ENCODE measurements at regions not wholly inside any gene's neighbourhood (a gene's known extent, or its start where the extent isn't known, plus 50 kb on each side); places are given as distances from the start of the nearest gene placed in this dataset.

DNA sequence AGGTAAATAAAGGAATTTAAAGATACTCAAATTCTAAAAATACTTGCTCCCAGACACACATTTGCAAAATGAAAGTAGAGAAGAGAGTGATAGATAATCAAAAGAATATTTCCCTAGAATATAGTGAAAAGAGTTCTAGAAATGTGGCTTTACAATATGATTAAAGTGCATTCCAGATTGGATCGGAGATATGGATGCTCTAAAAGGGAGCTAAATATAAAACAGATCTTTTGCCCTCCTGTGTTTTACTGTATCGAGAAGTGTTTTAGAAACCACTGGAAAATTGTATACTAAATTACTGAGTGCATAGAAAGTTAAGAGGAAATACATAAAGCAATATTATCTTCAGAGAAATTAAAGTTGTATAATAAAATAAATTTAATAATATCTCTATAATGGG, 1392.0 kb downstream of the TECRL start:
- ChIA-PET POLR2A (no interaction called here), CTCF (no interaction called here), RAD21 (ENCODE audit: unreplicated experiment) (no interaction called here), SMC1A (ENCODE audit: uncharacterized antibody, unreplicated experiment) (no interaction called here)
- Histone ChIP-seq H3K27ac (ENCODE audit: control insufficient read depth, insufficient read depth) (no peak overlapping the region), H3K36me3 (ENCODE audit: control insufficient read depth in 2 of 2, insufficient read depth in 2 of 2, low read length in 1 of 2) (no peaks in the 10 kb centered on the region), H2AFZ (ENCODE audit: control insufficient read depth, low read depth, low read length) (no peak overlapping the region), H3K4me2 (ENCODE audit: control insufficient read depth, insufficient read depth) (no peak overlapping the region), H3K9ac (ENCODE audit: control insufficient read depth, insufficient read depth, low read length) (no peak overlapping the region), H3K4me3 (no peak overlapping the region), H3K79me2 (ENCODE audit: control insufficient read depth, insufficient read depth, low read length) (no peaks in the 10 kb centered on the region), H3K9me3 (replicated peaks; ENCODE audit: control insufficient read depth, insufficient read depth, low read length) (no peaks in the 10 kb centered on the region), H3K27me3 (replicated peaks in 1 of 2; ENCODE audit: control insufficient read depth in 2 of 2, insufficient read depth in 2 of 2, low read length in 1 of 2) (no peaks in the 10 kb centered on the region), H3K4me1 (ENCODE audit: control insufficient read depth, insufficient read depth, low read length) (no peaks in the 10 kb centered on the region), H4K20me1 (ENCODE audit: control insufficient read depth, insufficient read depth) (no peaks in the 10 kb centered on the region)
- WGBS (ENCODE audit: insufficient coverage, insufficient replicate concordance, low lambda C conversion rate, missing lambda C conversion rate): 38% methylated on average over 2 of the region's 2 CpGs
- DNase-seq (ENCODE audit: low read depth, low spot score) (no peak), ATAC-seq (no peak), FAIRE-seq (no peak)
- in situ Hi-C loops (cut with MboI): no loop called here
- intact Hi-C loops (cut with micrococcal nuclease; ENCODE audit: unreplicated experiment): no loop called here
- TF ChIP-seq, protein P1, sequence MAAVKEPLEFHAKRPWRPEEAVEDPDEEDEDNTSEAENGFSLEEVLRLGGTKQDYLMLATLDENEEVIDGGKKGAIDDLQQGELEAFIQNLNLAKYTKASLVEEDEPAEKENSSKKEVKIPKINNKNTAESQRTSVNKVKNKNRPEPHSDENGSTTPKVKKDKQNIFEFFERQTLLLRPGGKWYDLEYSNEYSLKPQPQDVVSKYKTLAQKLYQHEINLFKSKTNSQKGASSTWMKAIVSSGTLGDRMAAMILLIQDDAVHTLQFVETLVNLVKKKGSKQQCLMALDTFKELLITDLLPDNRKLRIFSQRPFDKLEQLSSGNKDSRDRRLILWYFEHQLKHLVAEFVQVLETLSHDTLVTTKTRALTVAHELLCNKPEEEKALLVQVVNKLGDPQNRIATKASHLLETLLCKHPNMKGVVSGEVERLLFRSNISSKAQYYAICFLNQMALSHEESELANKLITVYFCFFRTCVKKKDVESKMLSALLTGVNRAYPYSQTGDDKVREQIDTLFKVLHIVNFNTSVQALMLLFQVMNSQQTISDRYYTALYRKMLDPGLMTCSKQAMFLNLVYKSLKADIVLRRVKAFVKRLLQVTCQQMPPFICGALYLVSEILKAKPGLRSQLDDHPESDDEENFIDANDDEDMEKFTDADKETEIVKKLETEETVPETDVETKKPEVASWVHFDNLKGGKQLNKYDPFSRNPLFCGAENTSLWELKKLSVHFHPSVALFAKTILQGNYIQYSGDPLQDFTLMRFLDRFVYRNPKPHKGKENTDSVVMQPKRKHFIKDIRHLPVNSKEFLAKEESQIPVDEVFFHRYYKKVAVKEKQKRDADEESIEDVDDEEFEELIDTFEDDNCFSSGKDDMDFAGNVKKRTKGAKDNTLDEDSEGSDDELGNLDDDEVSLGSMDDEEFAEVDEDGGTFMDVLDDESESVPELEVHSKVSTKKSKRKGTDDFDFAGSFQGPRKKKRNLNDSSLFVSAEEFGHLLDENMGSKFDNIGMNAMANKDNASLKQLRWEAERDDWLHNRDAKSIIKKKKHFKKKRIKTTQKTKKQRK (IDR thresholded peaks at IDR 0.05; ENCODE audit: low read depth, low read length): no peak
- TF ChIP-seq SMAD1 (IDR thresholded peaks at IDR 0.05; ENCODE audit: low read depth, partially characterized antibody) (no peak), ZNF207 (IDR thresholded peaks at IDR 0.05; ENCODE audit: borderline replicate concordance) (no peak), CBFB (IDR thresholded peaks at IDR 0.05; ENCODE audit: low read depth) (no peak), RBBP5 (conservative IDR thresholded peaks at IDR 0.05) (no peak), RAD51 (IDR thresholded peaks at IDR 0.05) (no peak)
- BruUV-seq (replicated peaks): no TSS peak

All from GM12878 (cell line).